GM18868 (cell line): ENCODE measurements at regions not wholly inside any gene's neighbourhood (a gene's known extent, or its start where the extent isn't known, plus 50 kb on each side); places are given as distances from the start of the nearest gene placed in this dataset.

Experiments
- ATAC-seq: cut with Tn5 transposase; IDR thresholded peaks from one replicate; pipeline ENCODE4 v1.9.1; 2021; ENCODE audit warnings: mild to moderate bottlenecking, moderate library complexity; ENCODE audit not compliant: unreplicated experiment

- ATAC-seq: peak; percentile 73
Observed at GRCh38 chr6:95489185-95489863, 88.0 kb upstream of the MANEA start.

GRCh38 chr6:95496769-95497426, 80.4 kb upstream of the MANEA start:
- no peak for ATAC-seq

GRCh38 chr6:95501032-95501904, 76.1 kb upstream of the MANEA start:
- ATAC-seq: no peak

- no peak for ATAC-seq
Observed at GRCh38 chr6:95503568-95503967, 73.8 kb upstream of the MANEA start.

GRCh38 chr6:95511404-95511803, 65.9 kb upstream of the MANEA start:
- no peak for ATAC-seq

- ATAC-seq: no peak
Observed at GRCh38 chr6:95515975-95516374, 61.4 kb upstream of the MANEA start.

- ATAC-seq: no peak
Observed at GRCh38 chr6:95517004-95517403, 60.3 kb upstream of the MANEA start.

GRCh38 chr6:95517568-95517967, 59.8 kb upstream of the MANEA start:
- ATAC-seq: no peak

- no peak for ATAC-seq
Observed at GRCh38 chr6:95518630-95519227, 58.6 kb upstream of the MANEA start.

- ATAC-seq: no peak
Observed at GRCh38 chr6:95519228-95520037, 57.9 kb upstream of the MANEA start.

GRCh38 chr6:95521181-95521580, 56.2 kb upstream of the MANEA start:
- no peak for ATAC-seq
